NT2/D1 (cell line): ENCODE measurements at regions not wholly inside any gene's neighbourhood (a gene's known extent, or its start where the extent isn't known, plus 50 kb on each side); places are given as distances from the start of the nearest gene placed in this dataset.

ENCODE experiments used
- SUZ12 ChIP-seq: IDR thresholded peaks from 2 replicates; pipeline ENCODE4 v1.6.1; 2011; ENCODE audit not compliant: insufficient read length, insufficient read depth; ENCODE audit errors: extremely low read depth
- YY1 ChIP-seq: IDR thresholded peaks from 2 replicates; pipeline ENCODE4 v1.6.1; 2011; ENCODE audit not compliant: insufficient read length, insufficient read depth
- ZNF274 ChIP-seq: IDR thresholded peaks from 2 replicates; pipeline ENCODE4 v1.6.1; 2011; ENCODE audit warnings: mild to moderate bottlenecking, low read depth, low read length

- TF ChIP-seq ZNF274 (no peak), YY1 (no peak), SUZ12 (no peak)
Observed at GRCh38 chr2:67479261-67479660, 82.1 kb downstream of the ETAA1 start.
